GM21381 (cell line): ENCODE measurements at regions not wholly inside any gene's neighbourhood (a gene's known extent, or its start where the extent isn't known, plus 50 kb on each side); places are given as distances from the start of the nearest gene placed in this dataset.

Experiments
- ATAC-seq: cut with Tn5 transposase; IDR thresholded peaks from one replicate; pipeline ENCODE4 v1.9.1; 2021; ENCODE audit warnings: mild to moderate bottlenecking, moderate library complexity; ENCODE audit not compliant: unreplicated experiment

DNA sequence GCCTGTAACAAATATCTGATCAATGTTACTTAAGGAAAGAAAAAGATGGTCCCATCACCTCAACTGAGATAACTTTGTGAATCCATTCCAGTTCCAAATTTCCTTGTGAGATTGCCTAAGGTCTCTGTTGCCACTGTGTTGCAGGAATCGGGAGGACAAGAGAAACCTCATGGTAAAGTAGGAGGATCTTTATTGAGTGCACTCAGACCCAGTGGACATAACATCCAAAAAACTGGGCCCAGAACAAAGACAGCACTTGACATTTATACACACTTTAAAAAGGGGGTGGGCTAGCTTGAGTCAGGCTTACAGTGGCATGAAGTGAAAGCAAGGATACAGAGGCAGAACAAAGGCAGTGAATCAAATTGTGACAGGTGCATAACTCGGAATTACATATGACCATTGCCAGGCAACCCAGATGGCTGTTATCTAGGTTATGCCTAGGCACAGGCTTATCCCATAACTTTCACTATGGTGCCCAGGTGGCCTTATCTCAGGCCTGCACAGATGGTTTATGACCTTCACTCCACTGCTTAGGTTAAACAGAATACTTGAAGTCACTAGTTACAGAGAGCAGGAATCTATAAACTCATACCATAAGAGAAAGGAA lies 459.4 kb upstream of the PCDH20 start:
- no peak for ATAC-seq

DNA sequence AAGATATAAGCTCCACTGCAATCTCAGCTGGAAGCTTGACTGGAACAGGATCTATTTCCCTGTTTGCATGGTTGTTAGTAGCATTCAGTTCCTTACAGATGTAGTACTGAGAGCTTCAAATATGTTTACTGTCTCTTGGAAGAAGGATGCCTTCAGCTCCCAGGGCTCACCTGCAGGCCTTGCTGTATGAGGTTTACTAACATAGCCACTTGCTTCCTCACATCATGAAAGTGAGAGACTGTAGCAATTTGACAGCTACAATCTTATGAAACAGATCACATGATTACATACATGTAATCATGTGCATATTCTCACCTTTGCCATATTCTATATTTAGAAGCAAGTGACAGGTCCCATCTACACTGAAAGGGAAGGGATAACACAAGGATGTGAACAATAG lies 458.1 kb upstream of the PCDH20 start:
- ATAC-seq, result no peak

DNA sequence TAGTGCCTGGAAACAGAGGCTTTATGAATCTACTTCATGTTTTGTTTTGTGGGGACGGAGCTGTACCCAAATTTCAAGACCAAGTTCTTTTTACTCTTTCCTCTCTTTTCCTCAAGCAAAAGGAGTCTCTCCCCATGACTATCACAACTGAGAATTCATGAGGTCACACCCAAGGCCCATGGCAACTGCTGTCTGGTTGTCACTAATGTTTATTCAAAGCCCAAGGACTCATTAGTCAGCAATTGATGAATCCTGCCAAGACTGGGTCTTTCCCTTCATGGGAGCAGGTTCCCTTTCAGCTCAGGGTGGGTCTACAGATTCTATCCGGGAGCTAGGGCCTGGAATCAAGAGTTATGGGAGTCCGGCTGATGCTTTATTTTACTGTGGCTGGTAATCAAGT lies 441.5 kb upstream of the PCDH20 start:
- ATAC-seq, result no peak

DNA sequence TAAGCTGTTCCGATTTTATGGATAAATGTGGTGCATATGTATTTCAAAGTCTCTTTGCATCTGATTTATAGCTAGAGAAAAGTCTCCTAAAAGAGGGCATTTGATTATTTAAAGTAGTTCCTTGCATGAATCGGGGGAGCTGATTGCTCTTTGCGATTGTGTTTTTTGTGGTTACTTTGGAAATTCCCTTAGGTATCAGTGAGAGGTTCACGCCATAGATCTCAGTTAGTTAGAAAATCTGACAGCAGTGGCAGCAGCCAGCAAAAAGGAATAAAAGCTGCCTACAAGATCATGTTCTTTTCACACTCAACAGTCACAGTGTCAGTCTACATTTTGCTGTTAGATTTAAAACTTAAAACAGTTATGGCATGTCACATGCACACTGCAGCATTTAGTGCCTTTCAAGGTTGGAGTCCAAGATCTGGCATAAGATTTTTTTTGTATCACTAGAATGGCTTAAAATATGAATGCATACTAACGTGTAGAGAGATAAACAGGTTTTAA lies 436.5 kb upstream of the PCDH20 start:
- ATAC-seq, result no peak

DNA sequence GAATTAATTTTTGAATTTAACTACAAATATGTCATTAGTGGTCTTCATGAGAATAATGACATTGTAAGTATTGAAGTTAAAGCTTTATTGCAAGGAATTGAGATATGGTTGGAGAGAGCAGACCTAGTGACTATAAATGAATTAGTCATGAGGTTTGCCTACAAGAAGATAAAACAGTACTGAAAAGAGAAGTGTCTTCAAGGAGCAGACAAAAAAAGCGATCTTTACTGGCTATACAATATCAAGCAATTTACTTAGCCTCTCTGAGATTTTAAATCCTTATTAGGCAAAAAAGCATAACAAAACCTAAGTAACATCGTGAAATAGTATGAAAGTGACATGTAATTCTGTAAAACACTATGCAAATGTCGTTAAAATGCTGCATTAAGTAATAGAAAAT lies 435.1 kb upstream of the PCDH20 start:
- no peak for ATAC-seq

DNA sequence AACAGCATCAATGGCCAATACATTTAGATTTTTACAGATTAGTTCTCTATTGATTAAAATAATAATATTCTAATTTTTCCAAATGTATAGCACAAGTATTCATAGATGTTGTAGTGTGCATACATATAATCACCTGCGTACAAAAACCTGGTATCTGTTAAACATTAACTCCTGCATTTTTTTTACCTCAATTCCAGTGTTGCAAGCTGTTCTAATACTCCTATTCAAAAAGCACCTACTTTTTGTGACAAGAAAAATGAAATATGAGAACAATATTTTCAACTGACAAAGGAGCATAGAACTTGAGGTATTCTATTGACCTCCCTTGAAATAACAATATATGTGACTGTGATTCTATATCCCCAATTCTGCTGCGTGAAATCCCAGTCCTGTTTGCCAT lies 422.9 kb upstream of the PCDH20 start:
- ATAC-seq, result no peak

DNA sequence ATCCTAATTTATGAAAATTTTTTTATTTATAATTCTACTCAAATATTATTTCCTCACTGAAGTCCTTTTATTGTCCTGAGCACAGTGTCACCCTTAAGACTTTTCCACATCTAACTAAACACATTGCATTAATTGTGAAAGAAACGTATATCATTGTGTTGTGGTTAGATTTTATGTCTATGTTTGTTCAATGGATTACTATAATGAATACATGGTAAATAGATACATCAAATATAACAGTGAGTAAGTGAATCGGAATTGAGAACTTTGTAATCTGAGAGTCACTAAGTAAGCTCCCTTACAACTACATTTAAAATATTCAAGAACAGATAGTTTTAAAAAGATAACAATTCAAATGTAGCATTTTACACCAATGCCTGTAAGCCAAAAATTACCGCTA lies 417.6 kb upstream of the PCDH20 start:
- ATAC-seq, result no peak

DNA sequence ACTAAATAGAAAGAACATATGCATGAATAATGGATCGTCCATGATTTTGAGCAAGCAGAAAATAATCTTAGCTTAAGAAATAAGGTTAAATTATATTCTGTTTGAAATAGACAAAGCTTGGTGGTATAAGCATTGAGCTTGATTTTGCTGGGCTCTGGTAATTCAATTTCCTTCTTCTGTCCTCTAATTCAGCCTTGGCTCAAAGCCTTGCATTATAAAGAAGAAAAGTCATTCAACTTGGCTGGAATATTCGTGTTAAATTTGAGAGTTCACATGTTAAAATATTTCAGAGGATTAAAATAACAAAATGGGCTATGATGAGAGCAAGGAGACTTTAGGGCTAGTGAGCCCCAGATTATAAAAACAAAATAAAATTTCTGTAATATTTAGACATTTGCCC lies 415.4 kb upstream of the PCDH20 start:
- no peak for ATAC-seq

DNA sequence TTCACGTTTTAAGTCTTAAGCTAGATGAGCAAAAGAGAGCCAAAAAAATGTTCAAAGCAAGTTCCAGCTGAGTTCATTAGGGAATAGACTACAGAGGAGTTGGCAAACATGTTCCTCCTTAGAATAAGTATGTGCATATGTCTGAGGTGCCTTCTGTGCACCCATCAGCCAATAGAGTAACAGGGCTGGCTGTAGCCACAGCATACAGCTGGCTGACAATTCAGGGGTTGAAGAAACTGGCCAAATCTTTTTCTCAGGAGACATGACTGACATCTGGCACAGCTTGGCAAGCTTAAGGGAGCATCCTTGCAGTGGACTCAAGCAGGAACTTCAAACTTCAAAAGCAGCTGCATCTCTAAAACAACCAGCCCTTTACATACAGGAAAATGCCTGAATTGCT lies 414.8 kb upstream of the PCDH20 start:
- no peak for ATAC-seq

DNA sequence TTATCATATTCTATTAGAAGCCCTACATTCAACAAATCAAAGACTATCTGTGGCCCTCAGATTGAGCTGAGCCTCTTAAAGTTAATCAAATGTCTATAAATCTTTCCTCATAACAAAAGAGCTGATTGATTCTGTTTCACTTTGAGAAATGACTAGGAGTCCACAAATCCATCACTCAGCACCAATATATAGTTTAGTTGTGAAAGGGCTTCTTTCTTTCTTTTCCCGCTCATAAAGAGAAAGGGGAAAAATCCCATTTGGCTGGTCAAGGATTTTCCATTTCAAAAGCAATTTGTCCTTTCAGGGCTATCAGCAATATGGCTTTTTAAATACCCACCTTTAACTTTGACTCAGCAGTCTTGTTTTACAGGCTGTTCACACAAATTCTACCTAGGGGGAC lies 408.5 kb upstream of the PCDH20 start:
- no peak for ATAC-seq

DNA sequence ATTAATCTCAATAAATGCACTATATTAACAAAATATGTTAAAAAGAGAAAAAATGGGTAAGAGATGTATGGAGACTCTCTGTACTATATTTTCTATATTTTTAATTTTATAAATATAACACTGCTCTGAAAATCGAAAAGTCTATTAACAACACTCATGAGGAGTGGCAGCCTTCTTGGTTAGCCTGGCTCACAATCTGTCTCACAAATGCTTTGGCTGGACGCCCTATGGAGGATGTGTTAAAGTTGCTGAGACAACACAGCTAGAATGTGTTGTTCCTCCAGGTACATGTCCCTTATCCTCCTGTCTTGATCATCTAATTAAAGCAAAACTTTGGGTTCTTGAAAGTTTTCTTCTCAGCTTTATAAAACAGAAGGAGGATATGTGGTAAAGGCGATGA lies 396.6 kb upstream of the PCDH20 start:
- ATAC-seq, result no peak

DNA sequence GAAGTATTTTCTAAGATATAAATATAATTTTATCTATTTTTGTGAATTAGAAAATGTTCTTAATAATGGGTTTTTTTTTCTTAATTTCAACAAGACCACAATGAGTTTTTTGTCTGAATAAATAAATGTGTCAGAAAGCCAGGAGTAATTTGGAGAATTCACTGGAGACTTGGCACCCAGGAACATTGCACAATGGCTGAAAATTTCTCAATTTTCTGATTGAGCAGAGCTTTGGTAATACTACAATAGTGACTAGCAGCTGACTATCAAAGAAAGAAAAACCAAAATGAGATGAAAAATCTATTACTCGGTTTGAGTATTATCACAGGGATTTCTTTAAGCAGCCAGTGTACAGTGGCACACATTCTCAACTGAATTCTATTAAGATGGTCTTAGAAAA lies 394.4 kb upstream of the PCDH20 start:
- no peak for ATAC-seq

DNA sequence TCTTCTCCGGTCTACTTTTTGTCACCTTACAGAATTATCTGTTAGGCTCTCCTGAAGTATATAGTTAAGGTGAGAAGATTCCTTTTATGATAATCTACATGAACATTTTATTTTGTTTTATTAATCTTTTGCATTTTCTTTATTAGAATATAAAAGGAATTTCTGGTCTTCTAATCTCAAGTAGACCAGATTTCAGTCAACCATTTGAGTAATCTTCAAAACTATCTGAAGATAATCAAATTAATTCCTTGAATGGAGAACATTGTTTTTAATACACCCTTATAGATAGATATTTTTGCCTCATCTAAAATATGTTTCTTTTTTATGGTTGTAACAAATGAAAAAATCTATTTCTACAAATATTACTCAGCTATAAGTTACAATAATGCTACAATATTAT lies 381.7 kb upstream of the PCDH20 start:
- no peak for ATAC-seq

DNA sequence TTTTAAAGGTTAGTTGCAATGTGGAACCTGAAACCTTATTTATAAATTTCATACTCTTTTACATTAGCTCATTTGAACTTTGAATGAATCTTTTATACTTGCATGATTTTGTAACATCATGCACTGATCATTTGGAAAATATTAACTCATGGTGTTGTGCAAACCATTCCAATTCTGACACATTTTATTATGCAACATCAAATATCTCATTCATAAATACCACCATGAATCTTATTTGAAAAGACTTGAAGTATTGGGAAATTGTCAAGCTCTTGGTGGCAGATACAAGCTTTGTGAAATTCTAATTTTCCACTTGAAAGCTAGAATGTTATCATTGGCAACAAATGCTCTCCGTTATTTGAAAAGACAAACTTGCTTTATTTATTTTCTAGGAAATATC lies 379.9 kb upstream of the PCDH20 start:
- no peak for ATAC-seq

DNA sequence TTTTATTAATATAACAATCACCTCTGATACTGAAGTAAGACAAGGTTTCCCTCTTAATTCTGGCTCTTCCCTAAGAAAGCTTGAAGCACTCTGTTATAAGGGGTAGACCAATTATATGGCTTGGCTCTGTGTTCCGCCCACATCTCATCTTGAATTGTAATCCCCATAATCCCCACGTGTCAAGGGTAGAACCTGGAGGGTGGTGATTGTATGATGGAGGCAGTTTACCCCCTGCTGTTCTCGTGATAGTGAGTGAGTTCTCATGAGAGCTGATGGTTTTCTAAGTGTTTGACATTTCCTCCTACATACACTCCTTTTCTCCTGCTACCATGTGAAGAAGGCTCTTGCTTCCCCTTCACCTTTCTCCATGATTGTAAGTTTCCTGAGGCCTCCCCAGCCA lies 363.8 kb upstream of the PCDH20 start:
- no peak for ATAC-seq

DNA sequence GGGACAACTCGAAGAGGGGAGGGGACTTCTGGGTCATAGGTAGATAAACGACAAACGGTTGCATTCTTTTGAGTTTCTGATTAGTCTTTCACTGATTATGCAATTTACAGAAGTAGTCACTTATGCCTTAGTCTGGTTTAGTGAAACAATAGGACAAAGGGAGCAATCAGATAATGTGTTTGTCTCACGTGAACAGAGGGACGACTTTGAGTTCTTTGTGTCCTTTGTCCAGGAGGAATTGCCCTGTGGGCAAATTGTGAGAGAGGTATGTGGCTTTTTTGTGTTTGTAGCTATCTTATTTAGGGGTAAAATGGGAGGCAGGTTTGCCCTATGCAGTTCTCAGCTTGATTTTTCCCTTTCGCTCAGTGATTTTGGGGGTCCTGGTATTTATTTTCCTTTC lies 362.9 kb upstream of the PCDH20 start:
- ATAC-seq, result no peak

DNA sequence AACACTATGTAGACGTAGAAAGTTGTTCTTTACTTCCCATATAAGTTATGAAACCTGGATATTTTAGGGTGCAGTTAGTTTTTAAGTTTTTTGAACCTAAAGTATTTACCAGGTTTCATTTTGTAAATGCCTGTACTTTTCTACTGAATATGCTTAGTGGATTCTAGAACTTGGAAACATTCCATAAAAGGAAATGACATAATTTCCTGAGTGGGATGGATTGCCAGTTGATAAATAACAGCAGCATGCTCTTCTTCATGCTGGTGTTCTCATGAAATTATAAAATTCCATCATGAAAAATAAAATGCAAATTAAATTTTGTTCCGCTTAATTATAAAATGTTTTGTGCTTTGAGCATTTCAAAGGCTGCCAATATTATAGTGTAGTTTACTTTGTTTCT lies 362.2 kb upstream of the PCDH20 start:
- ATAC-seq, result no peak

DNA sequence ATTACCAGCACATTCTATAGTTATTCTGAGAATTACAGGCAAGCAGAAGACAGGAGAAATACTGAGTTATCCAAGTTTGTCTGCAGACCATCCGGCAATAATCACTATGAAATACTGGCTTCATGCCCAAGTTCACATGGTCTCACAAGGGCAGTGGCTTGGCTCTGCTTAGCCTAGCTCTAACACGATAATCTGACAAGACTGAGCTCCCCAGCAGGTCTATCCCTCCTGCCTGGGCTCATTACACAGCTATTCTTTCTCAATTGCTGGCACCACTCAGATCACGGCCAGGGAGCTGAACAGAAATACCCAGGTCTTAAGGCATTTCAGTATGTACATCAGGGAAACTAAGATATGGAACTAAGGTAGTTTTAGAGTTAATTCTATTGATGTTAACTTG lies 361.6 kb upstream of the PCDH20 start:
- ATAC-seq, result no peak

DNA sequence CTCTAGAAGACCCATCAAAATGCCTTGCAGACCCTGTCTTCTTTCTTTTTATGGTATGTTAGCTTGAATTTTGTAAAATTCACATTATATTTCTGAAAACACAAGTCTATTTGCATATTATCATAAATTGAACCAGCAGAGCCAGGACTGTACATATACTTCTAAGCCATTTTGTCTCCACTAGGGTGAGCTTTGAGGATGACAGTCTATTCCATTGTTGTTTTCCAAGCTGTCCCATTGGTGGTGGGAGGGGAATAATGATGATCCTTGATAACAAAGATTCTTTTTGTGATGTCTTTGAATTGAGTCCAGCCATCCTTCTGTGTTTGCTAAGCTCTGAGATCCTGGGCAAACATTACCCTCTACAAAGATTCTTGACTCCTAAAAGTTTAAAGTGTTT lies 359.3 kb upstream of the PCDH20 start:
- ATAC-seq, result no peak

DNA sequence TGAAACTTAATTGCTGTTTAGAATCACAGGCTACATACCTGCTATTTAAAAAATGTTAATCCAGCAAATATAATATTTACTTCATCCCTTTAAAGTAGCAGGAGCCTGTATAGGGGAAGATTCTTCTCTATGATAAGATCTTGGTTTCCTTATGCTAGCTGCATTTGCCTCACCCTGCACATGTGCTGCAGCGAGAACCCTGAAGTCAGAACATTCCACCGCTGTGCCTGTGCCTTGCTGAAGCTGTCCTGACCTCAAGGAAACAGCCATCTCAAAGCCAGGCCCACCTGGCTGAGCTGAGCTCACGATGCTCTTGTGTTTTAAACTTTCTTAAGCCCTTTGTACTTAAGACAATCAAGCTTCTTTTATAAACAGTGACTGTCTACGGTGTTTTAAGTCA lies 355.0 kb upstream of the PCDH20 start:
- ATAC-seq, result no peak

DNA sequence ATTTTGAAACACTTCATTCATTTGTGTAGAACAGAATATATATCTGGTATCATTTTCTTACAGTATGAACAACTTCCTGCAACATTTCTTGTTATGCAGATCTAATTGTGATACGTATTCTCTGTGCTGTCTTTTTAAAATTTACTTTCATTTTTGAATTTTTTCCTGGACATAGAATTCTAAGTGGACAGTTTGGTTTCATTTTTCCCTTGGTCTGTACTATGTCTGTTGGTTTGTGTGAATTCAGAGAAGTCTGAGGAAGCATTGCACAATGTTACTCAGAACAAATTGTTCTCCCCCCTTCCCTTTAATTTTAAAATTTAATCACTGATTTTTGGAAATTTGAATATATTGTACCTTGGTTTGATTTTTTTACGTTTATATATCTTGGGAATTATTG lies 352.5 kb upstream of the PCDH20 start:
- ATAC-seq, result no peak

DNA sequence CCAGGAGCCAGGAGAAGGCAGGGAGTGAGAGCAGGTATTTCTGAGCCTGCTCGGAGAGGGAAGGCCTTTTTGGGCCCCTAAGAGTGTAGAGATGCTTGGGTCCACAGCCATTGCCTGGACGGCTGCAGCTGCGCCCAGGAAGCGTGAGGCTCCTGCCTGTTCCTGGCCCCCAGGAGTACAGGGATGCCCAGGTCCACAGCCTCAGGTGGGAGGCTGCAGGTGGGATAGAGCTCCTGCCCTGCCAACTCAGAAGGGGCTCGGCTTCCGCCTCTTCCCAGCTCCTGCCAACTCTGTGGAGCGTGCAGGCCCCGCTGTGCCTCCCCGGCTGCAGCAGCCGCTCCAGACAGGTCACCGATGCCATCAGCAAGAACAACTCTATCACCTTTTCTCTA lies 351.0 kb upstream of the PCDH20 start:
- no peak for ATAC-seq

DNA sequence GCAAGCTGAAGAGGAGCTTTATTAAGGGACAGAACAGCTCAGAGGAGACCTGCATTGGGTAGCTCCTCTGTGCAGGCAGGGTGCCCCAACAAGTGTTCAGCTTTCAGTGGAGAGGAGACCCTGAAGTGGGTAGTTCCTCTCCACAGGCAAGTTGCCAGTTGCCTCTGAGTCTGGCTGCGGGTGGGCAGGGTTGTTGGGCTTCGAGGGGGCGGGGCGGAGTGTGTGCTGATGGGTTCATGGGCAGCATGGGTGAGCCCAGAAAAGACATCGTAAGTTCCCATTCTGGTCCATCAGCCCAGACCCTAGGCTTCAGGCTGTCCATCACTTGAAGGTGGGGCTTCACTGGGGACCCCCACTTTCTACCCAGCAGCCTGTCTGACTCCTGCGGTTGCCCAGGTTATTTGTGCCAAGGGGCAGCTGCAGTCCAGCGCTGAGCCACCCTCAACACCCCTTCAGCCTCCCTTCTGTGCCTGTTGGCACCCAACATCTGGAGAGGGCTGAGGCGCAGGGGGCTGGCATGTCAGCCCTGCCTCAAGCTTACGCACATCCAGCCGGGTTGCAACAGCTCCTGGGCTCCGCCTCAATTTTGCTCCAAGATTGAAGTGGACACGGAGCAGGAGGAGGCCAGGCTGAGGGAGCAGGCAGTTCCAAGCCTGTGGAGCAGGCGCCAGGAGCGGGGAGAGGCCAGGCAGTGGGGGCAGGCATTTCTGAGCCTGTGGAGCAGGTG lies 350.5 kb upstream of the PCDH20 start:
- no peak for ATAC-seq
